Calu3 (cell line): ENCODE measurements at regions not wholly inside any gene's neighbourhood (a gene's known extent, or its start where the extent isn't known, plus 50 kb on each side); places are given as distances from the start of the nearest gene placed in this dataset.

Experiments
- BruUV-seq: library from RNA; stranded (reverse); fragments of 400-500 nt; replicated peaks from 2 replicates; lab custom pipeline; 2021; lab: Mats Ljungman, UMichigan
- CTCF ChIA-PET: fragments of 300-600 bp; sonication (Branson Sonifier 250); formaldehyde crosslinking; loops from one replicate; lab custom pipeline; 2022; ENCODE audit warnings: antibody characterized with exemption; lab: Charles Lee
- DNase-seq: peaks from one replicate; pipeline ENCODE4 v3.0.0; 2022
- H3K27ac Mint-ChIP-seq: one replicate; pipeline ENCODE4 v1.8.0; 2022; ENCODE audit warnings: mixed read lengths; ENCODE audit not compliant: unreplicated experiment
- H3K27me3 Mint-ChIP-seq: one replicate; pipeline ENCODE4 v1.8.0; 2022; ENCODE audit warnings: mixed read lengths; ENCODE audit not compliant: unreplicated experiment
- H3K36me3 Mint-ChIP-seq: one replicate; pipeline ENCODE4 v1.8.0; 2022; ENCODE audit warnings: mild to moderate bottlenecking, moderate library complexity, mixed read lengths; ENCODE audit not compliant: insufficient read depth, unreplicated experiment
- H3K4me1 Mint-ChIP-seq: one replicate; pipeline ENCODE4 v1.8.0; 2022; ENCODE audit warnings: mild to moderate bottlenecking, low read depth, mixed read lengths; ENCODE audit not compliant: unreplicated experiment
- H3K4me3 Mint-ChIP-seq: one replicate; pipeline ENCODE4 v1.8.0; 2022; ENCODE audit warnings: mild to moderate bottlenecking, low read depth, moderate library complexity, mixed read lengths; ENCODE audit not compliant: unreplicated experiment
- H3K9me3 Mint-ChIP-seq: one replicate; pipeline ENCODE4 v1.8.0; 2022; ENCODE audit warnings: low read depth, mixed read lengths; ENCODE audit not compliant: unreplicated experiment
- intact Hi-C: fragments of 100-400 bp; cut with micrococcal nuclease; formaldehyde crosslinking; loops from one replicate; pipeline ENCODE4 v1.10.0; 2022; ENCODE audit not compliant: unreplicated experiment
- TF ChIP-seq, protein P1 (sequence below): fragments of 200-600 bp; IDR thresholded peaks from one replicate; pipeline ENCODE4 v1.8.0; 2022; ENCODE audit warnings: antibody characterized with exemption; ENCODE audit not compliant: unreplicated experiment

GRCh38 chr9:71210326-71210725 is 88.9 kb upstream of the TRPM3 start:
- no peaks in the 10 kb centered on the region for H3K4me1 Mint-ChIP-seq
- no peaks in the 10 kb centered on the region for H3K27me3 Mint-ChIP-seq
- no peaks in the 10 kb centered on the region for H3K9me3 Mint-ChIP-seq
- BruUV-seq = no TSS peak
- H3K27ac Mint-ChIP-seq = no peak overlapping the region
- H3K36me3 Mint-ChIP-seq = no peaks in the 10 kb centered on the region
- TF ChIP-seq, protein P1, sequence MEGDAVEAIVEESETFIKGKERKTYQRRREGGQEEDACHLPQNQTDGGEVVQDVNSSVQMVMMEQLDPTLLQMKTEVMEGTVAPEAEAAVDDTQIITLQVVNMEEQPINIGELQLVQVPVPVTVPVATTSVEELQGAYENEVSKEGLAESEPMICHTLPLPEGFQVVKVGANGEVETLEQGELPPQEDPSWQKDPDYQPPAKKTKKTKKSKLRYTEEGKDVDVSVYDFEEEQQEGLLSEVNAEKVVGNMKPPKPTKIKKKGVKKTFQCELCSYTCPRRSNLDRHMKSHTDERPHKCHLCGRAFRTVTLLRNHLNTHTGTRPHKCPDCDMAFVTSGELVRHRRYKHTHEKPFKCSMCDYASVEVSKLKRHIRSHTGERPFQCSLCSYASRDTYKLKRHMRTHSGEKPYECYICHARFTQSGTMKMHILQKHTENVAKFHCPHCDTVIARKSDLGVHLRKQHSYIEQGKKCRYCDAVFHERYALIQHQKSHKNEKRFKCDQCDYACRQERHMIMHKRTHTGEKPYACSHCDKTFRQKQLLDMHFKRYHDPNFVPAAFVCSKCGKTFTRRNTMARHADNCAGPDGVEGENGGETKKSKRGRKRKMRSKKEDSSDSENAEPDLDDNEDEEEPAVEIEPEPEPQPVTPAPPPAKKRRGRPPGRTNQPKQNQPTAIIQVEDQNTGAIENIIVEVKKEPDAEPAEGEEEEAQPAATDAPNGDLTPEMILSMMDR = no peak
- intact Hi-C loops = loop anchor here (10.0 kb wide), 1 partner anchor 64 kb away; no protein-coding TSS in a partner anchor
- no peak overlapping the region for H3K4me3 Mint-ChIP-seq
- CTCF ChIA-PET = no interaction called here
- DNase-seq = no peak

DNA sequence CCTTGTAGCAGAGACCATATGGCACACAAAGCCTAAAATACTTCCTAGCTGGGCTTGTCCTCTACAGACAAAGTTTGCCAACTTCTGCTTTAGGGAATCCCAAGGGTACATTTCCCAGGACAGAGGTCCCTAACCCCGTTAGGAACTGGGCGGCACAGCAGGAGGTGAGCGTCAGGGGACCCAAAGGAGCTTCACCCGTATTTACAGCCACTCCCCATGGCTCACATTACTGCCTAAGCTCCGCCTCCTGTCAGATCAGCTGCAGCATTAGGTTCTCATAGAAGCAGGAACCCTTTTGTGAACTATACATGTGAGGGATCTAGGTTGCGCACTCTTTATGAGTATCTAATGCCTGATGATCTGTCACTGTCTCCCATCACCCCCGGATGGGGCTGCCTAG is 88.5 kb upstream of the TRPM3 start:
- no peak overlapping the region for H3K4me3 Mint-ChIP-seq
- H3K9me3 Mint-ChIP-seq = no peaks in the 10 kb centered on the region
- no peaks in the 10 kb centered on the region for H3K36me3 Mint-ChIP-seq
- BruUV-seq = no TSS peak
- intact Hi-C loops = loop anchor here (10.0 kb wide), 1 partner anchor 65 kb away; no protein-coding TSS in a partner anchor
- TF ChIP-seq, protein P1 = no peak
- DNase-seq = no peak
- H3K27me3 Mint-ChIP-seq = no peaks in the 10 kb centered on the region
- no peaks in the 10 kb centered on the region for H3K4me1 Mint-ChIP-seq
- CTCF ChIA-PET = no interaction called here
- no peak overlapping the region for H3K27ac Mint-ChIP-seq

- intact Hi-C loops = no loop called here
Observed at GRCh38 chr9:71202931-71203330, 81.5 kb upstream of the TRPM3 start.

DNA sequence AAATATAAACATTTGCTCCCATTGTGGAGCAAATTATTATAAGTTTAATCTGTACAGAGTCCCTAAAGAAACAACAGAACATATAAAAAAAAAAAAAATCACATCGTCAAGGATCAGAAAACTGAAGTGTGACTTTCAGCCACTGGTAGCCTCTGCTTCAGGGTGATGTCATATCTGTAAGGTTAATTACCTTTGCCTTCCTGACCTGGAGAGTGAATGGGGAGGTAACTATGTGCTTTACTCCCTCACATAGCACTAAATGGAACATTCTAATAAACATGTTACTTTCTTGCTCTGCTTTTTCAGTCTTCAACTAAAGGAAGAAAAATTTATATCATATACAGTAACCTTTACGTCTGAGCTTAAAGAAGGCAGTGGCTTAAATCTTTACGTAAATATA is 70.3 kb upstream of the TRPM3 start:
- intact Hi-C loops = no loop called here
- H3K27me3 Mint-ChIP-seq = peaks cover 40% of the 10 kb centered on the region
- no peak for DNase-seq
- CTCF ChIA-PET = no interaction called here
- H3K27ac Mint-ChIP-seq = no peak overlapping the region
- no peak overlapping the region for H3K4me3 Mint-ChIP-seq
- H3K4me1 Mint-ChIP-seq = no peaks in the 10 kb centered on the region
- BruUV-seq = no TSS peak
- TF ChIP-seq, protein P1 = no peak
- H3K9me3 Mint-ChIP-seq = no peaks in the 10 kb centered on the region
- no peaks in the 10 kb centered on the region for H3K36me3 Mint-ChIP-seq

More at GRCh38 chr9:71202931-71203330, 81.5 kb upstream of the TRPM3 start:
- H3K4me3 Mint-ChIP-seq = no peak overlapping the region
- DNase-seq = no peak
- TF ChIP-seq, protein P1 = no peak
- no TSS peak for BruUV-seq
- H3K4me1 Mint-ChIP-seq = no peaks in the 10 kb centered on the region
- no peaks in the 10 kb centered on the region for H3K9me3 Mint-ChIP-seq
- no peaks in the 10 kb centered on the region for H3K27me3 Mint-ChIP-seq
- no peaks in the 10 kb centered on the region for H3K36me3 Mint-ChIP-seq
- CTCF ChIA-PET = no interaction called here
- H3K27ac Mint-ChIP-seq = no peak overlapping the region
